Osteocyte (in vitro differentiated cells): ENCODE measurements at regions not wholly inside any gene's neighbourhood (a gene's known extent, or its start where the extent isn't known, plus 50 kb on each side); places are given as distances from the start of the nearest gene placed in this dataset.

Source experiments
- DNase-seq: peaks from one replicate; pipeline ENCODE4 v3.0.0; 2021; ENCODE audit warnings: mixed read lengths; ENCODE audit not compliant: unreplicated experiment; ENCODE audit errors: extremely low spot score
- H3K27ac Mint-ChIP-seq: one replicate; pipeline ENCODE4 v1.8.0; 2021; ENCODE audit warnings: mild to moderate bottlenecking, mixed read lengths; ENCODE audit not compliant: unreplicated experiment
- H3K27me3 Mint-ChIP-seq: one replicate; pipeline ENCODE4 v1.8.0; 2021; ENCODE audit warnings: mixed read lengths; ENCODE audit not compliant: unreplicated experiment
- H3K36me3 Mint-ChIP-seq: one replicate; pipeline ENCODE4 v1.8.0; 2021; ENCODE audit warnings: mixed read lengths; ENCODE audit not compliant: unreplicated experiment
- H3K4me1 Mint-ChIP-seq: one replicate; pipeline ENCODE4 v1.8.0; 2021; ENCODE audit warnings: mixed read lengths; ENCODE audit not compliant: unreplicated experiment
- H3K4me3 Mint-ChIP-seq: one replicate; pipeline ENCODE4 v1.8.0; 2021; ENCODE audit warnings: mild to moderate bottlenecking, moderate library complexity, mixed read lengths; ENCODE audit not compliant: unreplicated experiment
- H3K9me3 Mint-ChIP-seq: one replicate; pipeline ENCODE4 v1.8.0; 2021; ENCODE audit warnings: mixed read lengths; ENCODE audit not compliant: unreplicated experiment
- TF ChIP-seq, protein P1 (sequence below): fragments of 200-600 bp; sonication (generic); IDR thresholded peaks from 2 replicates; pipeline ENCODE4 v1.5.0; 2021; ENCODE audit warnings: antibody characterized with exemption, mild to moderate bottlenecking, moderate library complexity

DNA sequence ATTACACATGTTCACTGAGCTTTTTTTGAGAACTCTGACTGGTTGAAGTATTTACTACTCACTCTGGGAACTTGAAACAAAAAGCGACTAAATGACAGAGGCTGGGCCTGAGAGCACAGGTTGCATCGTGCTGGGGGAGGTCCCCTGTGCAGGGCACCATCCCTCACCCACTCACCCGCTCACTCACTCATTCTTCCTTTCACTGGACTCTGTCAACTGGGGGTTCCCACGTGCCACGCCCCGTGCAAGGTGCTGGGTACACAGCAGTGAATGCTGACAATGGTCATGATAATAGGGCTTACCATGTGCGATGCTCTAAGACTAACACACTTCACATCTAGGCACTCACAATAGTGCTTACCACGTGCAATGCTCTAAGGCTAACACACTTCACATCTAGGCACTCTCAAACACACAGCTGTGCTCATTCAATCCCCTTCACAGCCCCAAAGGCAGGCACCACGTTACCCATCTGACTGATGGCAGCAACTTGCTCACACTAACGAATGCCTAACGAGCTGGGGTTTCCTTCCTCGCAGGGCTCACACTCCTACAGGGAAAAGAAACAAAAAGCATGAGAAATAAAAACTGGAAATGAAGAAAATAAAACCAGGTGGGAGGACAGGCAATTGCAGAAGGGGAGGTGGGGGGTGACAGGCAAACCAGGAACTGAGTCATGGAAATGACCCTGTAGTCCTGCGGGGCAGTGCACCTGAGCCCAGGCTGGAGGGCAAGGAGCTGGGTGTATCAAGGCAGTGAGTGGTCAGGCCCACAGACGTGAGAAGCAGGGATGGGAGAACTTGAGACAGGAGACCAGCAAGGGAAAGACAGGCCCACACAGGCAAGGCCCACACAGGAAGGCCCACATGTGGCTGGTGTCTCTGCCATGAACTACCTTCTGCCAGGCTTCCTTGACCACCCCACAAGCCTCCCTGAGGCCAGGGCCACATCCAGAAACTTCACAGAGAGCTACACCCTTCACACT is 147.0 kb upstream of the FAM20C start:
- Mint-ChIP-seq H3K4me1 (peaks cover 10% of the 10 kb centered on the region), H3K4me3 (no peak overlapping the region), H3K27me3 (peaks cover 37% of the 10 kb centered on the region), H3K36me3 (no peaks in the 10 kb centered on the region), H3K27ac (no peak overlapping the region), H3K9me3 (no peaks in the 10 kb centered on the region)
- TF ChIP-seq, protein P1, sequence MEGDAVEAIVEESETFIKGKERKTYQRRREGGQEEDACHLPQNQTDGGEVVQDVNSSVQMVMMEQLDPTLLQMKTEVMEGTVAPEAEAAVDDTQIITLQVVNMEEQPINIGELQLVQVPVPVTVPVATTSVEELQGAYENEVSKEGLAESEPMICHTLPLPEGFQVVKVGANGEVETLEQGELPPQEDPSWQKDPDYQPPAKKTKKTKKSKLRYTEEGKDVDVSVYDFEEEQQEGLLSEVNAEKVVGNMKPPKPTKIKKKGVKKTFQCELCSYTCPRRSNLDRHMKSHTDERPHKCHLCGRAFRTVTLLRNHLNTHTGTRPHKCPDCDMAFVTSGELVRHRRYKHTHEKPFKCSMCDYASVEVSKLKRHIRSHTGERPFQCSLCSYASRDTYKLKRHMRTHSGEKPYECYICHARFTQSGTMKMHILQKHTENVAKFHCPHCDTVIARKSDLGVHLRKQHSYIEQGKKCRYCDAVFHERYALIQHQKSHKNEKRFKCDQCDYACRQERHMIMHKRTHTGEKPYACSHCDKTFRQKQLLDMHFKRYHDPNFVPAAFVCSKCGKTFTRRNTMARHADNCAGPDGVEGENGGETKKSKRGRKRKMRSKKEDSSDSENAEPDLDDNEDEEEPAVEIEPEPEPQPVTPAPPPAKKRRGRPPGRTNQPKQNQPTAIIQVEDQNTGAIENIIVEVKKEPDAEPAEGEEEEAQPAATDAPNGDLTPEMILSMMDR, result no peak
- peak; percentile 82 for DNase-seq

DNA sequence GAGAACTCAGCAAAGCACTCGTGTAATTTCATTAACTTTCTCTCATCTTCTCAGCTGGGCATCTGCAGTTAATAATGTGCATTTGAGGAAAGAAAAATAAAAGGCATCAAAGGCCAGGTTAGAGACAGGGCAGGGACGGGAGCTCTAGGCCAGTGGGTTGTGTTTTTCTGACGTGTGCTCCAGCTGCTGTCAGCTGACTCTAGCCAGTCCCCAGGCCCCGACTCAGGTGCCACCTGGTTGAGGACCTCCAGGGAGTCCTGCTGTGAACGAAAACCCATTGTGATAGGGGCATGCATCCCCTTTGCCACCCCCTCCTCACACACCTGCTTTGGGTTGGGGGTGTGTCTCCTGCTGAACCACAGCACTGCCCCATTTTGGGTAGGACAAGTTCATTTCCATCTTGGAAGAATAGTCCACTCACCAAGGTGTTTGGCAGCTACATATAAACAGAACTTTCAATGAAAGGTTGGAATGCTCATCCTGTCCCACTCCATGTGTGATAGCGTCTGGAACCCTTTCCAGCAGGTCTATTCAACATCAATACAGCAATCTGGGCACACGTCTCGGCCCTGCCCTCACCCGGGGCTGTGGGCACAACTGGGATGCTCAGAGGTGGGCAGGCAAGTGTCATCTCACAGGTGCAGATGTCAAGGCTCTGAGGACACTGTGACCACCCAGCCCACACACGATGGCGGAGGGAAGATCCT is 146.1 kb upstream of the FAM20C start:
- Mint-ChIP-seq H3K4me3 (no peak overlapping the region), H3K9me3 (no peaks in the 10 kb centered on the region), H3K27me3 (peaks cover 46% of the 10 kb centered on the region), H3K36me3 (no peaks in the 10 kb centered on the region), H3K4me1 (peaks cover 8% of the 10 kb centered on the region), H3K27ac (no peak overlapping the region)
- TF ChIP-seq, protein P1, result no peak
- DNase-seq, result peak; percentile 74

DNA sequence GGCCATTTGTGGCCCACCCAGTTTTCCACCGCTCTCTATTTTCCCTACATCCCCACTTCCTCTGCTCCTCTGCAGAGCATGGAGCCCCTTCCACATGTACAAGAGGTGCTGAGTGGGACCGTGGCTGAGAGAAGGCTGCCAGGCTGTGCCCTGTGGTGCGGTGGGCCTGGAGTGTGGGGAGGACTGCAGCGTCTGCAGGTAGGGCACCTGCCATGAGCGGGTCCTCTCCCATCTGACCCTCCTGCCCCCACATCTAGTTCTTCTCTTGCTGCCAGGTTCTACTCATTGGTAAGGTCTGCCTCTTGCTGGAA is 145.6 kb upstream of the FAM20C start:
- DNase-seq, result peak; percentile 71
- no peak overlapping the region for H3K27ac Mint-ChIP-seq
- H3K36me3 Mint-ChIP-seq, result no peaks in the 10 kb centered on the region
- no peak overlapping the region for H3K4me3 Mint-ChIP-seq
- H3K27me3 Mint-ChIP-seq, result peaks cover 46% of the 10 kb centered on the region
- H3K9me3 Mint-ChIP-seq, result no peaks in the 10 kb centered on the region
- H3K4me1 Mint-ChIP-seq, result peaks cover 3% of the 10 kb centered on the region
- TF ChIP-seq, protein P1, result no peak

DNA sequence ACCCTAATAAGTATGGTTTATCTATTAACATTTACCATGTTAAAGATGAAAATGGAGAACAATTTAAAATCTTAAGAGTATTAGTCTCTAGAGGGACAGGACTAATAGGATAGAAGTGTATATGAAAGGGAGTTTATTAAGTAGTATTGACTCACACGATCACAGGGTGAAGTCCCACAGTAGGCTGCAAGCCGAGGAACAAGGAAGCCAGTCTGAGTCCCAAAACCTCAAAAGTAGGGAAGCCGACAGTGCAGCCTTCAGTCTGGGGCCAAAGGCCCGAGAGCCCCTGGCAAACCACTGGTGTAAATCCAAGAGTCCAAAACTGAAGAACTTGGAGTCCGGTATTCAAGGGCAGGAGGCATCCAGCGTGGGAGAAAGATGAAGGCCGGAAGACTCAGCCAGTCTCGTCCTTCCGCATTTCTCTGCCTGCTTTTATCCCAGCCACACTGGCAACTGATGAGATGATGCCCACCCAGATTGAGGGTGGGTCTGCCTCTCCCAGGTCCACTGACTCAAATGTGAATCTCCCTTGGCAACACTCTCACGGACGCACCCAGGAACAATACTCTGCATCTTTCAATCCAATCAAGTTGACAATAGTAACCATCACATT is 140.8 kb upstream of the FAM20C start:
- Mint-ChIP-seq H3K27me3 (peaks cover 32% of the 10 kb centered on the region), H3K4me1 (no peaks in the 10 kb centered on the region), H3K4me3 (no peak overlapping the region), H3K9me3 (no peaks in the 10 kb centered on the region), H3K27ac (no peak overlapping the region), H3K36me3 (no peaks in the 10 kb centered on the region)
- peak; percentile 53 for DNase-seq
- TF ChIP-seq, protein P1, result no peak

DNA sequence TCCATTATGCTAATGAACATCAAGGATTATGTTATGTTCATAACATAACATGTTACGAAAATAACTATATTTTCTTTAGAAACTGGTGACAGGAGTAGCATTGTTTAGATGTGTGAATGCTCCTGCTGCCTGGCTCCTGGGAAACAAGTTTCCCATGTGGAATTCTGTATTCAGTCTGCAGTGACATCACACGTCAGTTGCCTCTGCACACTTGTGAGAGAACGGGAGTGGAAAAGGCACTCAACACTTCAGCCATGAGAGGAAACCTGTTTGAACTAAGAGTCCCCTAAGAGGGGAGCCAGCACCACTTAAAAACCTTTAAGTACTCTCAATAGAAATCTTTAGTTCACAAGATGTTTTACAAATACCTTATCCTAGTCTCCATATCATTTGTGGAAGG is 140.3 kb upstream of the FAM20C start:
- Mint-ChIP-seq H3K27me3 (peaks cover 32% of the 10 kb centered on the region), H3K27ac (no peak overlapping the region), H3K4me1 (no peaks in the 10 kb centered on the region), H3K9me3 (no peaks in the 10 kb centered on the region), H3K4me3 (no peak overlapping the region), H3K36me3 (no peaks in the 10 kb centered on the region)
- DNase-seq, result no peak
- TF ChIP-seq, protein P1, result no peak
